Left ventricle myocardium inferior (tissue), 1 donor: ENCODE measurements at regions not wholly inside any gene's neighbourhood (a gene's known extent, or its start where the extent isn't known, plus 50 kb on each side); places are given as distances from the start of the nearest gene placed in this dataset.

Experiments used
- DNase-seq: peaks from one replicate; pipeline ENCODE4 v3.0.0-alpha.2; 2020
- H3K27ac ChIP-seq: fragments of 200-600 bp; replicated peaks from 2 replicates; pipeline ENCODE4 v1.8.0; 2021
- H3K27me3 ChIP-seq: fragments of 200-600 bp; 2 replicates; pipeline ENCODE4 v1.8.0; 2021; ENCODE audit warnings: low read depth
- H3K36me3 ChIP-seq: fragments of 200-600 bp; 2 replicates; pipeline ENCODE4 v1.8.0; 2021
- H3K4me1 ChIP-seq: fragments of 200-600 bp; 2 replicates; pipeline ENCODE4 v1.8.0; 2021
- H3K4me3 ChIP-seq: fragments of 200-600 bp; 2 replicates; pipeline ENCODE4 v1.8.0; 2021; ENCODE audit warnings: mild to moderate bottlenecking, moderate library complexity
- H3K9me3 ChIP-seq: fragments of 200-600 bp; replicated peaks from 2 replicates; pipeline ENCODE4 v1.8.0; 2021
- intact Hi-C: fragments of 100-400 bp; cut with micrococcal nuclease; formaldehyde crosslinking; loops from one replicate; pipeline ENCODE4 v1.11.0; 2022
- TF ChIP-seq, protein P1 (sequence below): fragments of 200-600 bp; IDR thresholded peaks from 2 replicates; pipeline ENCODE4 v1.8.0; 2021; ENCODE audit warnings: antibody characterized with exemption, mild to moderate bottlenecking, borderline replicate concordance
- donor health status: DM: no; HTN: yes; CAD: no; lungs with severe emphysema.

DNA sequence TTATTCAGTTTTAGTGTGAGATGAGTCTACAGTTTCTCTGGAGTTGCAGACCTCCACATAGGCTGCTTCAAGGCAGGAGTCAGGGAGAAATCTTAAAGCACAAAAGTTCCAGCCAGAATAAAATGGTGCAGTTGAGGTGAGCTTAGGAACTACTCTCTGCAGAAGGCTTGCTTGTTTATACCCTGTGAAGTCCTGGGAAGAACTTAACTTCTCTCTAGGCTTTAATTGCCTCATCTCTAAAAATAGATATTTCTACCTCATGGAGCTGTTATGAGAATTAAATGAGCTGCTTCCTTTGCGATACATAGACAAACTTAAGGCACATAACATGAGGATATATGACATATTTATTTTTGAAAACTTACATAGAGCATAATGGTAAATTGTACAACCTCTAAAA lies 286.2 kb downstream of the GPATCH2 start:
- no peaks in the 10 kb centered on the region for H3K9me3 ChIP-seq
- intact Hi-C loops, result no loop called here
- no peak overlapping the region for H3K27ac ChIP-seq
- no peak for DNase-seq
- no peak overlapping the region for H3K4me3 ChIP-seq
- no peaks in the 10 kb centered on the region for H3K27me3 ChIP-seq
- H3K4me1 ChIP-seq, result no peaks in the 10 kb centered on the region
- TF ChIP-seq, protein P1, sequence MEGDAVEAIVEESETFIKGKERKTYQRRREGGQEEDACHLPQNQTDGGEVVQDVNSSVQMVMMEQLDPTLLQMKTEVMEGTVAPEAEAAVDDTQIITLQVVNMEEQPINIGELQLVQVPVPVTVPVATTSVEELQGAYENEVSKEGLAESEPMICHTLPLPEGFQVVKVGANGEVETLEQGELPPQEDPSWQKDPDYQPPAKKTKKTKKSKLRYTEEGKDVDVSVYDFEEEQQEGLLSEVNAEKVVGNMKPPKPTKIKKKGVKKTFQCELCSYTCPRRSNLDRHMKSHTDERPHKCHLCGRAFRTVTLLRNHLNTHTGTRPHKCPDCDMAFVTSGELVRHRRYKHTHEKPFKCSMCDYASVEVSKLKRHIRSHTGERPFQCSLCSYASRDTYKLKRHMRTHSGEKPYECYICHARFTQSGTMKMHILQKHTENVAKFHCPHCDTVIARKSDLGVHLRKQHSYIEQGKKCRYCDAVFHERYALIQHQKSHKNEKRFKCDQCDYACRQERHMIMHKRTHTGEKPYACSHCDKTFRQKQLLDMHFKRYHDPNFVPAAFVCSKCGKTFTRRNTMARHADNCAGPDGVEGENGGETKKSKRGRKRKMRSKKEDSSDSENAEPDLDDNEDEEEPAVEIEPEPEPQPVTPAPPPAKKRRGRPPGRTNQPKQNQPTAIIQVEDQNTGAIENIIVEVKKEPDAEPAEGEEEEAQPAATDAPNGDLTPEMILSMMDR, result no peak
- H3K36me3 ChIP-seq, result no peaks in the 10 kb centered on the region

DNA sequence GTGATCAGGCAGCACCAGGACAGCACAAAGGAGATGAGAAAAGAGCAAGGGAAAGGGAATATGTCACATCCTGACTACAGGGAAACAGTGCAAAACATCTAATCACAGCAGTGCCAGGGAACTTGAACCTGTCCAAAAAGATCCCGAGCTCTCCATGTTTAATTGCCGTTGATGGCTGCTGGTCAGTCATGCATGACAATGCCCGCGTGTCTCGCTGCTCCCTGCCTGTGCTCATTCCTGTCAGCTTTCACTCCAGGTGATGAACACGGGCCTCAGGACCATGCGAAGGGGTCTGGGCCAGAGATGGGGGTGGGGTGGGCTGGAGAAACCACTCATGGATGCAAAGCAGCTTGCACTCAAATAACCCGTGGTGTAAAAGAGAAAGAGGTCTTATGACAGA lies 287.0 kb downstream of the GPATCH2 start:
- TF ChIP-seq, protein P1, result no peak
- Histone ChIP-seq H3K27ac (no peak overlapping the region), H3K36me3 (no peaks in the 10 kb centered on the region)

DNA sequence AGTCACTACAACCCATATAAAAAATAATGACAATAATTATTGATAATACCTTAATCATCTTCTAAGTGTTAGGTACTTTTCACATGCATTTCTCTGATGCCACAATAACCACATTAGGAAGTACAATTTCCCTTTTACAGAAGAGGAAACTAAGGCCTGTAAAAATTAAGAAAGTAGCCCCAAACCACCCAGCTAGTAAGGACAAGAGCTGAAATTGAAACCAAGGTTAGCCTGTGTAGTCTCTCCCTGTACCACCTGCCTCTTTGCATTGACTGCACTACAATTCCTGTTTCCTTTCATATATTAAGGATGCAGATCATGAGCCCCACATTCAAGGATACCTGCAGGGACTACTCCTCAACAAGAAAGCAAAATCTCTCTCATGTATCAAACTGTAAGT lies 288.8 kb downstream of the GPATCH2 start:
- TF ChIP-seq, protein P1, result no peak
- no peak overlapping the region for H3K4me3 ChIP-seq
- no peak for DNase-seq
- no peaks in the 10 kb centered on the region for H3K27me3 ChIP-seq
- H3K36me3 ChIP-seq, result no peaks in the 10 kb centered on the region
- H3K9me3 ChIP-seq, result no peaks in the 10 kb centered on the region
- H3K27ac ChIP-seq, result no peak overlapping the region
- no peaks in the 10 kb centered on the region for H3K4me1 ChIP-seq
- intact Hi-C loops, result no loop called here

More for the DNA sequence above, 287.0 kb downstream of the GPATCH2 start:
- H3K4me1 ChIP-seq, result no peaks in the 10 kb centered on the region
- H3K27me3 ChIP-seq, result no peaks in the 10 kb centered on the region
- intact Hi-C loops, result no loop called here
- no peak overlapping the region for H3K4me3 ChIP-seq
- H3K9me3 ChIP-seq, result no peaks in the 10 kb centered on the region
- no peak for DNase-seq

DNA sequence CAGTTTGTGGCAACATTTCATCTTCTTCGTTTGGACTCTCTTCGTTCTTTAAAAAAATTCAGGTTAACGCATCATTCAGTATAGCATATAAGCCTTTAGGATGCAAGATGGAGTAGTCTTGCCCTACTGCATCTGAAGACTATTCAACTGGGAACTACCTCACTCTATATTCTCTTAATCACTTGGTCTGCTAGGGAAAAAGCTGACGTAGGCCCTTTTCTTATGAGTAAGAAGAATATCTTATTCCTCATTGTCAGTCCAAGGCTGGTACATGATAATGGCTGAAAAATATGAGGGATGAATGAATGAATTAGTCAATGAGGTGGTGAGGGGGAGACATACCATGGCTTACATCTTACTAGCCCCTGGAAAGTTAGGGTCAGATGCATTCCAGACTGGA lies 294.2 kb downstream of the GPATCH2 start:
- Histone ChIP-seq H3K27ac (no peak overlapping the region), H3K4me3 (no peak overlapping the region), H3K9me3 (no peaks in the 10 kb centered on the region), H3K27me3 (no peaks in the 10 kb centered on the region), H3K36me3 (no peaks in the 10 kb centered on the region), H3K4me1 (peaks cover 10% of the 10 kb centered on the region)
- TF ChIP-seq, protein P1, result no peak
- intact Hi-C loops, result no loop called here
- no peak for DNase-seq

DNA sequence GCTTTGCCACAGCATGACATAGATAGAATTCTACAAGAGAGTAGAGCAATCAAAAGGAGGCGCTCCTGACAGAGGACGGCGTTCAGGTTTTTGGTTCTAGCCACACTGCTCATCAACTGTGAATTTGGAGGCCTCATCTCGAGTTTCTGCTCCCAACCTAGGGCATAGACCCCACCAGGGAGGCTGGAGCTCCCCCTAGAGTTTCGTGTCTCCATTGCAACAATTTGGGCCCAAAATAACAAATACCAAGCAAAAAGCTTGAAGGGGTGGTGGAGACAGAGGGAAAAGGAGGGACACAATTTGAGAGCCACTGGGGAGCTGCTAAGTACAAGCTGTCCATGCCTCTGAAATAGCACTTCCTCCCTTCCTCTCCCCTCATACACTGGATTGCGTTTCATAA lies 297.0 kb downstream of the GPATCH2 start:
- intact Hi-C loops, result no loop called here
- no peaks in the 10 kb centered on the region for H3K27me3 ChIP-seq
- H3K36me3 ChIP-seq, result no peaks in the 10 kb centered on the region
- no peak overlapping the region for H3K4me3 ChIP-seq
- H3K27ac ChIP-seq, result no peak overlapping the region
- TF ChIP-seq, protein P1, result peak; percentile 51
- no peaks in the 10 kb centered on the region for H3K9me3 ChIP-seq
- peaks cover 13% of the 10 kb centered on the region for H3K4me1 ChIP-seq
- no peak for DNase-seq
